GM19463 (cell line): ENCODE measurements at regions not wholly inside any gene's neighbourhood (a gene's known extent, or its start where the extent isn't known, plus 50 kb on each side); places are given as distances from the start of the nearest gene placed in this dataset.
"Not testable (repeated sequence)": the region's sequence is repeated elsewhere in the genome, so short reads cannot be mapped to it uniquely, and the experiment has no call there.

Experiments used
- ATAC-seq: cut with Tn5 transposase; IDR thresholded peaks from one replicate; pipeline ENCODE4 v1.9.1; 2021; ENCODE audit warnings: mild to moderate bottlenecking, moderate library complexity; ENCODE audit not compliant: unreplicated experiment

DNA sequence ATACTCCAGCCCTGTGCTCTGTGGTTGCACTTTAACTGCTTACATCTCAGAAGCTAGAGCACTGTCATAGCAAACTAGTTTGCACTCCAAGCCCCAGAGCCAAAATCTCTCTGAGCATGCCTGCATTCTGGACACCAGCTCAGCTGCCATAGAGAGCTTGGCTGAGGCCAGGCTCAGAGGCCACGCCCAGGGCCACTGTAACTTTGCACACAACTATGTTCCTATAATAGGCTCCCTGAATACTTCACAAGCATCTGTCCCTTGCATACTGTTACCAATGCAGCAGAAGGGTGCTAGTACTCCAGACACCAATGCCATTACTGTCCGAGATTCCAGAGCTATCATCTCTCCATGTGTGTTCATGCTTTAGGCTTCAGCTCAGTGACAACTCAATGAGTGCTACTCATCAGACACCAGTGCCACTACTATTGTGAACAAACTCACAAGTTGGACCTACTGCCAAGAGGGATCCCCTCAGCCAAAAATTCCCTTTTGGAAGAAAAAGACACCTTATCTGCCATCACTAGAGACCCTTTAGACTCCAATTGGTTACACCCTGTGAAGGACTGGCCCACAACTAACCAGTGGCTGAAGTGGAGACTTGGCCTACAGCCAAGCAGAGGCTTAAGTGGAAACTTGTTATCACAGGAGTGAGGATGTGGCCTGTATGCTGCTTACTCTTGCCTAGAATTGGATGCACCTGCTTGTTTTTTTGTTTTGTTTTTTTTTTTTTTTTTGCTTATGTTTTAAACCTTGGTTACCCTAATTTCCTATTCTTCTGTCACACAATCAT, 211.6 kb upstream of the MAGI2 start:
- no peak for ATAC-seq

DNA sequence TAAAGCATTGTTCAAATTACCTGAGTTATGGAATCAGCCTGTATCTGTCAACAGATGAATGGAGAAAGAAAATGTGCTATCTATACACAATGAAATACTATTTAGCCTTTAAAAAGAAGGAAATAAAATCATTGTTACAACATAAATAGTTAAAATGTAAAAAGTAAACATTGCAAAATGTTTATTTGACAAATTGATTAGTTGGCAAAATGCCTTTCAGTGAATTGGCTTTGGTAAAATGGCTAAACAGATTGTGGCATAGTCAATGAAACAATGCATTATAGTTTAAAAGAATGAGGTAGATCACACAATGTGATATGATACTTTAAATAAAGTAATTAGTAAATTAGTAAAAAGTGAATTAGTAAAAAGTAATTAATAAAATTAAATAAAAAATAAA, 204.8 kb upstream of the MAGI2 start:
- ATAC-seq, result no peak

DNA sequence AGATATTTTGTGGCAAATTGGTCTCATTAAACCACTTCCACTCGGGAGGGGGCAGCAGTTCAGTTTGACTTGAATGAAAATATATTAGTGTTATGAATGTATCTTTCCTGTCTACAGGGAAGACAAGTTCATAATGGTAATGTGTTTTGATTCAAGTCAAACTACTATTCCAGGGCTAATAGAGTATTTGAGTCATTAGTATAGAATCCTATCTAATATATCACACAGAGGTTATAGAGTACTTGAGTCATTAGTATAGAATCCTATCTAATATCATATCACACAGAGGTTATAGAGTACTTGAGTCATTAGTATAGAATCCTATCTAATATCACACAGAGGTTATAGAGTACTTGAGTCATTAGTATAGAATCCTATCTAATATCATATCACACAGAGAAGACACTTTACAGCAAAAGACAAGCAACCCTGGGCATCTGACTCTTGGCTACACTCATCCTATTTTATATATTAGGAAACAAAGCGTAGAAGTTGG, 199.7 kb upstream of the MAGI2 start:
- ATAC-seq, result no peak

DNA sequence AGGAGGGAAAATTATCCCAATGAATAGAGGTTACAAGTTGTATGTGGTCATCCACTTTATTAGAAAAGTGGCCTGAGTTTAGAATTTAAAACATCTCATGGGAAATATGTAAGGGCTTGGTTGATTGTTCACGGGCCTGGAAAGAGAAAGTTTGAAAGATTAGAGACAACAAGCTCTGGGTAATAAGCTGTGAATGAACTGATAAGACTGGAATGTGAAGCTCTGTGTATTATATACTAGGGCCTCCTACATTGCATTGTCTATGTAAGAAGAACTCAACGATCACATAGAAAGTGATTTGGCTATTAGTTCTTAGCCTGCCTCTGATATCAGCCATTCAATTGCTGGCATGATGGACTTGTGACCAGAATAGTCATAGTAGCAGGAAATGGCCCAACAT, 199.2 kb upstream of the MAGI2 start:
- no peak for ATAC-seq

DNA sequence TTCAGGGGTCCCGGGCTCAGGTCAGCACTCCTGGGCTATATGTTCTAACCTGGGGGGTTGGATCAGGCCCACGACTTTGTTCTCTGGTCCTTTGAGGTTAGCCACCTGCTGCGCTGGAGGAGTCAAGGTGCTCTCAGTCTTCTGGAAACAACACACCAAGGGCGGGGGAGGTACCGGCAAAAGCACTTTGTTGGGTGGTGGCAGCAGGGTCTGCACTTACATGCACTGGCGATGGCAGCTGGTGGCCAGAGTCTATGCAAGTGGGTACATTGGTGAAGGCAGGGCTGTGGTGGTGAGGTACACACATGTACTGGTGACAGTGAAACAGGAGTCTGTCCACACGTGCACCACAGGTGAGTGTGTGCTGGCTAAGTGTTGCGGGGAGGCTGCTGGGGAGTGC, 194.2 kb upstream of the MAGI2 start:
- no peak for ATAC-seq

DNA sequence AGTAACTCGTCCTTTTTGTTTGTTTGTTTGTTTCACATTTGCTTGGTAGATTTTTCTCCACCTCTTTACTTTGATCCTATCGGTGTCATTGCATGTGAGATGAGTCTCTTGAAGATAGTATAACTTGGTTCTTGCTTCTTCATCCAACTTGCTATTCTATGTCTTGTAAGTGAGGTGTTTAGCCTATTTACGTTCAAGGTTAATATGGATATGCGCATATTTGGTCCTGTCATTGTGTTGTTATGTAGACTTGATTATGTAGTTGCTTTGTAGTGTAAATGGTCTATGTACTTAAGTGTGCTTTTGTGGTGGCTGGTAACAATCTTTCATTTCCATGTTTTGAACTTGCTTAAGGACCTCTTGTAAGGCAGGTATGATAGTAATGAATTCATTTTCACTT, 192.8 kb upstream of the MAGI2 start:
- no peak for ATAC-seq

DNA sequence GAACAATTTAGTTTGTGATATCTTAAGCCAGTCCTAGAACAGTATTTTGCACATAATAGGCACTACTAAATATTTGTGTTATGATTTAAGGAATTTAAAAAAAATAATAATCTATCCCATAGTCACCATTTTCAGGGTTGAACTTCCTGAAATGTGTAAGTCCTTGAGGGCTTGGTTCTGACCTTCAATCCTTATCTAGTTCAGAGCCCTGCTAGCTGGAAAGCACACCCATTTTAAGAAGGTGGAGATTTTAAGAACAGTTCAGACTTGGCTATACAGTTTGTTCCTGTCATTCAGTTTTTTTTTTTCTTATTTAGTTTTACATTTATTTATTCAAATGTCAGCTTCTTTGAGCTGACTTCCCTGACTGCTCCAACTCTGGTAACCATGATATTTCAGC, 183.4 kb upstream of the MAGI2 start:
- no peak for ATAC-seq

DNA sequence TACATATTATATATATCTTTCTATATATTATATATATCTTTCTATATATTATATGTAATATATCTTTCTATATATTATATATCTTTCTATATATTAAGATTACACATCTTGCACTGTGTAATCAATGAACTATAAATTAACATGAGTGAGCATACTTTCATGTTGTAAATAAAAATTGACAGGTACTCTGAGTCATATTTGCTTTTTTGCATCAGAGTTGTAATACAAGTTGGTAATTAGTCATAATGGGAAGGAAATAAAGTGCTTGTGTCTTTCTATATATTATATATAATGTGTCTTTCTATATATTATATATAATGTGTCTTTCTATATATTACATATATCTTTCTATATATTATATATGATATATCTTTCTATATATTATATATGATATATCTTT, 172.5 kb upstream of the MAGI2 start:
- not testable (repeated sequence) for ATAC-seq

DNA sequence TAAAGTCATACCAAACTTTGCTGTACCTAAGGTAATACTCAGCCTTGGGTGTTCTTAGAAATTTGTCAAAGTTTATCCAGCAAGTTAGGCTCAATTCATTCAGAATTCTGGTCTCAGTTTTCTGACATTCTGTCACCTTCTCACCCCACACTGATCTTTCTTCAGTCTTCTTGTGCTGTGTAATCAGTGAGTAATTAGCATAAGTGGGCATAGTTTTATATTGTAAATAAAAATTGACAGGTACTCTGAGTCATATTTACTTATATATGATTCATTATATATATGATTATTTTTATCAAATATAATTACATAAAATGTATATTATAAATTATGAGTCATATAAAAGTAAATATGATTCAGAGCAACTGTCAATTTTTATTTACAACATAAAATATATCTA, 170.9 kb upstream of the MAGI2 start:
- no peak for ATAC-seq

DNA sequence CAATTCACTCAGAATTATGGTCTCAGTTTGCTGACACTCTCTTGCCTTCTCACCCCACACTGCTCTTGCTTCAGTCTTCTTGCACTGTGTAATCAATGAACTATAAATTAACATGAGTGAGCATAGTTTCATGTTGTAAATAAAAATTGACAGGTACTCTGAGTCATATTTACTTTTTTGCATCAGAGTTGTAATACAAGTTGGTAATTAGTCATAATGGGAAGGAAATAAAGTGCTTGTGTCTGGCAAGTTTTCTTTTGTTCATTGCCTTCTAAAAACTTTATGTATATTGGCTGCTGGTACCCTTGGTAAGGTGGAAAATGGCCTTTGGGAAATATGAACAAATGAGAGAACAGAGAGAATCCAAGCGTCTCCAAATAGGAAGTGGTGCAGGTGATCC, 169.3 kb upstream of the MAGI2 start:
- ATAC-seq, result no peak

DNA sequence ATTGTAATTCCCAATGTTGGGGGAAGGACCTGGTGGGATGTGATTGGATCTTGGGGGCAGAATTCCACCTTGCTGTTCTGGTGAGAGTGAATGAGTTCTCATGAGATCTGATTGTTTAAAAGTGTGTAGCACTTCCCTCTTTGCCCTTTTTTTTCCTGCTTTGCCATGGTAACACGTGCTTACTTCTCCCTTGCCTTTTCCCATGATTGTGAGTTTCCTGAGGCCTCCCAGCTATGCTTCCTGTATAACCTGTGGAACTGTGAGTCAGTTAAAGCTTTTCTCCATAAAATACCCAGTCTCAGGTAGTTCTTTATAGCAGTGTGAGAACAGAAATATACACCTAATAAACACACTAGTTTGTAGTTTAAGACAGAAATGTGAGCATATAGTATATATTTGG, 166.8 kb upstream of the MAGI2 start:
- no peak for ATAC-seq

DNA sequence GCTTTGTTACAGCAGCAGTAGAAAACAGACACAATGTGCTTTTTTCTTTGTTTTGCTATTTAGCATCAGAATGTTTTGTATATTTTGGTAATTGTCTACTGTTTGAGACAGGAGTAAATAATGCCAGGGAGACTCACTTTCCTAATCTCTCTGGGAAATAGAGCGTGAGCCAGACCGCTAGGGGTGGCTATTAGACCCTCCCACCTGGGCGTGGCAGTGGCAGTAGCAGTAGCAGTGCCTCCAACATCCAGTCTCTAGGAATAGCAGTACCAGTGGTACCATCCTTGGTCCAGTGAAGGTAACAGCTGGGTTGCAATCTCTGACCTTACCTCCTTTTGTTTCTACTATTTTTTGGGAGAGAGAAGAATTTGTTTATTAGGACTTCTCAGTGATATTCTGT, 165.7 kb upstream of the MAGI2 start:
- no peak for ATAC-seq

DNA sequence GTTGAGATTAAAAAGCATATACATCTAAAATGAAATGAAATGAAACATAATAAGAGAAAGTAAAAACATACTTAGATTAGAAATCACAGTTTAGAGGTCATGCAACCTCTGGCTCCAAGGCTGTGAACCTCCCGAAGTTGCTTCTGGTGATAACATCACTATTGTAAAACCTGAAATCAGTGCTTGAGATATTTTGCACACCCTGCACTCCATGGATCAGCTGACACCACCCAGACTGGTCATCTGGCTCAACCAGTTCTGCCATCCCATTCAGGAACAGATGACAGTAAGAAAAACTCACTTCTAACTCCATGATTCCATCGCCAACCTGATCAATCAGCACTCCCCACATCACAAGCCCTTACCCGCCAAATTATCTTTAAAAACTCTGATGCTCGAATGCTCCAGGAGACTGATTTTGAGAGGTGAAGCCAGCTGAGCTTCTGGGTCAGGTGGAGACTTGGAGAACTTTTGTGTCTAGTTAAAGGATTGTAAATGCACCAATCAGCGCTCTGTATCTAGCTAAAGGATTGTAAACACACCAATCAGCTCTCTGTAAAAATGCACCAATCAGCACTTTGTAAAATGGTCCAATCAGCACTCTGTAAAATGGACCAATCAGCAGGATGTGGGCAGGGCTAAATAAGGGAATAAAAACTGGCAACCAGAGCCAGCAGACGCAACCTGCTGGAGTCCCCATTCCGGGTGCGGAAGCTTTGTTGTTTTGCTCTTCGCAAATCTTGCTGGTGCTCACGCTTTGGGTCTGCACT, 162.6 kb upstream of the MAGI2 start:
- ATAC-seq, result no peak

DNA sequence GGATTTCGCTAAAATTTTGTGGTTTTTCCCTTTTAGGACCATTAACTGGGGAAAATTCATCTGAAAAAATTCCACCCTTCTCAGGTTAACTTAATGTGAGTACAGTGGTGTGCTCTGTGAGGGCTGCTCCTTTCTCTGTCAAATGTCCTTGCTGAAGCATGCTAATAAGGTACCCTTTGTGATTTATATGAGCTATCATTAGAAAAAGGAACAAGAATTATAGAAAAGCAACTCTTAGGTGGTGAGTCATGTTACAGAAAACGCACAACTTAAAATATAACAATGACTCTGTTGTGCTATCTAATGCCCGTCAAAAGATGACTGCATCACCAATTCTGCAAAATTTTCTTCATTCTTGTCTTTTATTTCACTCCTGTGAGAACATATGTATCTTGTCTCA, 162.0 kb upstream of the MAGI2 start:
- ATAC-seq, result no peak

DNA sequence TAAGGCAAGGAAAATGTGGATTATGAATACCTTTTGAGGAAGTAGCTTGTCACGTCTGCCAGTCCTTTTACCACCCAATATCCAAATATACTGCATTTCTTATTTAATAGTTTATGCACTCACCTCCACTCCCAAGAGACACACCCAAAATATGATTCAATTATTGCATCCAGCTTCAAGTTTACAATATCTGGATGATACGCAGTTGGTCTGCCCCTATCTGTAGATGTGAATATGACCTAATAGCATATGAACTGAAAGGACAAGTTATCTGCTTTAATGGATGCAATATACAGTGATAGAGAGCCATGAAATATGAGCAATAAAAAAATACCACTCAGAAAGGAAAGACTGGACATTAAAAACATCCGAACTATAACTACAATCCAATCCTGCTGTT, 159.4 kb upstream of the MAGI2 start:
- ATAC-seq, result no peak

DNA sequence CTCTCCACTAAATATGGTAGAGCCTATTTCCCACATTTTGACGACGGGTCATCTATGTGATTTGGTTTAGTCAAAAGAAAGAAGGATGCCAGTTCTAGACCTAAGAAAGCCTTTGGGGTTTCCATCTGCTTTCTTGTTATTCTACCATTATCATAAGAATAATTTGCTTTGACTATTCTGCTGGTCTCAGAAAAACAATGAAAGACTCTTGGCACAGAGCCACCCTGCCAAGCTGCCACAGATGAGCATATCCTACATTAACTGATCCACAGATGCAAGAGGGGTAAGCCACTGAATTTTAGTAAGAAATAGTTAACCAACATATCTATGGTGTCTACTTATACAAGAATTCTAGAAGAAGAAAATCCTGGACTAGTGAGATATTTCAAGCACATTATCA, 158.6 kb upstream of the MAGI2 start:
- no peak for ATAC-seq

DNA sequence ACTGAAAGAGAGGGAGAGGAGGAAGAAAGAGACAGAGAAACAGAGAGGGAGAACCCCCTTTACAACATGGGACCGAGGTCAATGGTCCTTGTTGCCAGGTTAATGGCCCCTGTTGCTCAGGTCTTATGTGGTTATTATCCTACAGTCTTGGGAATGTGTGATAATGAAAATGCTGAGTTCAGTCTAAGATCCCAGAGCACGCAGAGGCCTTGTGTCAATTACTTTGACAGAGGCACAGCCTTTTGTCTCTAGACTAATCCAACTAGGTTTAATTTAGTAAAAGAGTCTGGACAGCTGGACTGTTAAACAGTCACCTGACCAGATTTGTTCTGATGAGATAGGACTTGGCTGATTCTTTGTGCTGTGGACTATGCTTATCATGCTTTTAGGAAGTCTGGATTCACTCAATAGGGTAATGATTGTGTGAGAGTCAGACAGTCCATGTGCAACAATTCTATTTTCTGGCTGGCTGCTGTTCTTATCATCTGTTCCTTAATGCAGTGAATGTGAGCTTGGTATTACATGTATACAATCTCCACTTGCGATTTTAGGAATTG, 157.4 kb upstream of the MAGI2 start:
- ATAC-seq, result no peak

DNA sequence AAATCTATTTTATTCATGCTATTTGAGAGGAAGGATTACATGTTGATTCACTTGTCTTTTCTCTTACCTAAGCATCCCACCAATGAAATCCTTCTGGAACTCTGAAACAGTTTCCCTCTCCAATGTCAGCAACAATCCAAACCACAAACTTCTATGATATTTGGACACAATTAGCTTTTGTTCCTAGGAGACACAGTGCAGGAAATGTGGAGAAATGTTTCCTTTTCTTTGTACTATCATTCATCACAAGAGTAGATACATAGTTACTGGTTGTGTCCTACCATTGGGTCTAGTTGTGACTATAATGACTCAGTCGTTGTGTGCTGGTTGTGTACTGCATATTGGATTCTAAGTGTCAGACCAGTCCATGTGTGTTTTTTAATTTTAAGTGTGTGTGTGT, 156.8 kb upstream of the MAGI2 start:
- ATAC-seq, result no peak

DNA sequence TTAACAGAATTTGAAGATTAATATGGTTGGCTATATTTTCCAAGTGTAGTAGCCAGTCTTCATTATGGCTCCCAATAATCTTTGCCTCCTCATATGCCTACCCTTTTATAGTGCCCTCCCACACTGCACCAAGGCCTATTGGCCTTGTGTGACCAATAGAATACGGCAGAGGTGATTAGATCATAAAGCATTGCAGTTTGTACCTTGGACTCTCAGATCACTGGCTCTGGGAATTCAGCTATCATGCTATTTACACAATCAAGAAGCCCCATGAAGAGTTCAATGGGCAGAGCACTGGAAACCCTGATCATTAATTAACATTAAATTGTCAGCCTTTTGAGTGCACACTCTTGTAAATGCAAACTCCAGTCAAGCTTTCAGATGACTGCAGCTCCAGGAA, 154.5 kb upstream of the MAGI2 start:
- no peak for ATAC-seq

DNA sequence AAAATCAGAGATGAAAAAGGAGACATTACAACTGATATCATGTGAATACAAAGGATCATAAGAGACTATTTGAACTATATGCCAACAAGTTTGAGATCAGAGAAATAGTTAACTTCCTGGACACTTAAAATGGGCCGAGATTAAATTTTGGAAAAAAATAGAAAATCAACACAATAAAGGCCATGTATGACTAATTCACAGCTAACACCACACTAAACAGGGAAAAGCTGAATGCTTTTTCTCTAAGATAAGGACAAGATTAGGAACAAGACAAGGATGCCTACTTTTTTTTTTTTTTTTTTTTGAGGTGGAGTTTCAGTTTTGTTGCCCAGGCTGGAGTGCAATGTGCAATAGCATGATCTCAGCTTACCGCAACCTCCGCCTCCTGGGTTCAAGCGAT, 151.4 kb upstream of the MAGI2 start:
- no peak for ATAC-seq

DNA sequence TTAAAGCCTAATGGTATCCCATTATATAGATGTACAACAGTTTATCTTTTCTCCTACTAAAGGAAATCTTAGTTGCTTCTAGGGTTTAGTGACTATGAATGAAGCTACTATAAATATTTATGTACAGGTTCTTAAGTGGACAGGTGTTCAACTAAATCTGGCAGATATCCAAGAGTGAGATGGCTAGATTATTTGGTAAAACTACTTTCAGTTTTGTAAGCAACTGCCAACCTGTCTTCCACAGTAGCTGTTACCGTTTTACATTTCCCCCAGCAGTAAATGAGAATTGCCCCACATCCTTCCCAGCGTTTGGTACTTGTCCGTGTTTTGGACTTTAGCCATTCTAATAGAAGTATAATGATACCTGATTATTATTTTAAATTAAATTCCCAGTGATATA, 144.9 kb upstream of the MAGI2 start:
- ATAC-seq, result no peak

DNA sequence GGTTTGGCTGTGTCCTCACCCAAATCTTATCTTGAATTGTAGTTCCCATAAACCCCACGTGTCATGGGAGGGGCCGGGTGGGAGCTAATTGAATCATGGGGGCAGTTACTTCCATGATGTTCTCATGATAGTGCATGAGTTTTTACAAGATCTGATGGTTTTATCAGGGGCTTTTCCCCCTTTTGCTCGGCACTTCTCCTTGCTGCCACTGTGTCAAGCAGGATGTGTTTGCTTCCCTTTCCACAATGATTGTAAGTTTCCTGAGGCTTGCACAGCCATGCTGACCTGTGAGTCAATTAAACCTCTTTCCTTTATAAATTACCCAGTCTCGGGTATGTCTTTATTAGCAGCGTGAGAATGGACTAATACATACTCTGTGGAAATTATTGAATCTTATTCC, 141.2 kb upstream of the MAGI2 start:
- ATAC-seq, result not testable (repeated sequence)
